HG03575 (cell line): ENCODE measurements at regions not wholly inside any gene's neighbourhood (a gene's known extent, or its start where the extent isn't known, plus 50 kb on each side); places are given as distances from the start of the nearest gene placed in this dataset.

Experiments
- ATAC-seq: cut with Tn5 transposase; IDR thresholded peaks from one replicate; pipeline ENCODE4 v1.9.1; 2021; ENCODE audit not compliant: unreplicated experiment, insufficient number of reproducible peaks, low FRiP score; ENCODE audit errors: extremely low read depth

- ATAC-seq = no peak
Observed at GRCh38 chr5:159752622-159753275, 163.5 kb upstream of the ADRA1B start.

- ATAC-seq = no peak
Observed at GRCh38 chr5:159758189-159758588, 158.1 kb upstream of the ADRA1B start.

- no peak for ATAC-seq
Observed at GRCh38 chr5:159759791-159760290, 156.4 kb upstream of the ADRA1B start.

GRCh38 chr5:159762921-159763320, 153.4 kb upstream of the ADRA1B start:
- ATAC-seq = no peak

- ATAC-seq = no peak
Observed at GRCh38 chr5:159763562-159763961, 152.7 kb upstream of the ADRA1B start.

GRCh38 chr5:159764283-159765134, 151.8 kb upstream of the ADRA1B start:
- ATAC-seq = no peak

- no peak for ATAC-seq
Observed at GRCh38 chr5:159765135-159765433, 151.2 kb upstream of the ADRA1B start.

- ATAC-seq = no peak
Observed at GRCh38 chr5:159765760-159766517, 150.3 kb upstream of the ADRA1B start.

GRCh38 chr5:159768243-159768642, 148.0 kb upstream of the ADRA1B start:
- no peak for ATAC-seq

GRCh38 chr5:159772698-159773061, 143.6 kb upstream of the ADRA1B start:
- no peak for ATAC-seq

GRCh38 chr5:159773062-159773924, 143.0 kb upstream of the ADRA1B start:
- ATAC-seq = peak; percentile 71

GRCh38 chr5:159774476-159775031, 141.7 kb upstream of the ADRA1B start:
- no peak for ATAC-seq

GRCh38 chr5:159775890-159776289, 140.4 kb upstream of the ADRA1B start:
- ATAC-seq = no peak

- no peak for ATAC-seq
Observed at GRCh38 chr5:159777049-159777660, 139.1 kb upstream of the ADRA1B start.

- ATAC-seq = no peak
Observed at GRCh38 chr5:159779481-159779880, 136.8 kb upstream of the ADRA1B start.

GRCh38 chr5:159780246-159780645, 136.0 kb upstream of the ADRA1B start:
- ATAC-seq = no peak

- no peak for ATAC-seq
Observed at GRCh38 chr5:159781626-159782157, 134.6 kb upstream of the ADRA1B start.
